Aorta (tissue), 5 donors: ENCODE measurements at regions not wholly inside any gene's neighbourhood (a gene's known extent, or its start where the extent isn't known, plus 50 kb on each side); places are given as distances from the start of the nearest gene placed in this dataset.
"Not testable (repeated sequence)": the region's sequence is repeated elsewhere in the genome, so short reads cannot be mapped to it uniquely, and the experiment has no call there.

ENCODE experiments used
- ATAC-seq: fragments of 200-7000 bp; cut with Tn5 transposase; one replicate; pipeline ENCODE4 v1.9.1; 2022; ENCODE audit warnings: moderate library complexity; ENCODE audit not compliant: low FRiP score
- DNase-seq, 2 donors: peaks; one replicate each; pipeline ENCODE4 v3.0.0-alpha.2; 2020
- H3K27ac ChIP-seq, 2 donors: one replicate each; pipeline ENCODE4 v1.5.1; 2013; ENCODE audit warnings: low read length in 2 of 2, mild to moderate bottlenecking in 2 of 2, moderate library complexity in 2 of 2, control low read depth in 1 of 2, inconsistent platforms in 1 of 2, low read depth in 1 of 2
- H3K27me3 ChIP-seq, 2 donors: one replicate each; pipeline ENCODE4 v1.6.1; 2013; ENCODE audit warnings: control low read depth in 1 of 2, low read length in 1 of 2, mild to moderate bottlenecking in 1 of 2, moderate library complexity in 1 of 2; ENCODE audit not compliant: insufficient read depth in 2 of 2, control insufficient read depth in 1 of 2
- H3K36me3 ChIP-seq, 2 donors: one replicate each; pipeline ENCODE4 v1.6.1; 2013; ENCODE audit warnings: control low read depth in 1 of 2, low read length in 1 of 2, mild to moderate bottlenecking in 1 of 2; ENCODE audit not compliant: insufficient read depth in 2 of 2, control insufficient read depth in 1 of 2
- H3K4me1 ChIP-seq, 2 donors: one replicate each; pipeline ENCODE4 v1.6.1; 2013; ENCODE audit warnings: low read length in 2 of 2, control low read depth in 1 of 2, mild to moderate bottlenecking in 1 of 2, moderate library complexity in 1 of 2; ENCODE audit not compliant: insufficient read depth in 2 of 2, control insufficient read depth in 1 of 2
- H3K4me3 ChIP-seq, 2 donors: one replicate each; pipeline ENCODE4 v1.5.1; 2013; ENCODE audit warnings: low read length in 2 of 2, control low read depth in 1 of 2, mild to moderate bottlenecking in 1 of 2
- H3K9me3 ChIP-seq: one replicate; pipeline ENCODE4 v1.6.1; 2013; ENCODE audit warnings: mild to moderate bottlenecking, low read length; ENCODE audit not compliant: control insufficient read depth
- WGBS, 2 donors: extraction: QIAGEN DNeasy Blood & Tissue Kit; methylation state at CpG; one replicate each; pipeline ENCODE4 v1.1.7; 2013; 5-methylcytosine and 5-hydroxymethylcytosine counted together
- intact Hi-C, 2 donors: fragments of 100-400 bp; cut with DNase I; formaldehyde crosslinking; loops; one replicate each; pipeline versions ENCODE4 v1.14.2 to v1.15.0; 2022
- donor health status: healthy with polysubstance abuse.
- donor health status: Bipolar disorder and iron deficiency.
- donor health status: DM: no; HTN: no; CAD: no.
- donor health status: DM: no; HTN: no; CAD: no.
- donor health status: DM: yes; HTN: yes; CAD: no.

GRCh38 chr6:14885498-14885897, 360.4 kb upstream of the JARID2 start:
- H3K9me3 ChIP-seq = no peaks in the 10 kb centered on the region
- WGBS, 2 donors = 76 to 87% methylated on average over 5 of the region's 5 CpGs
- H3K27me3 ChIP-seq = no peaks in the 10 kb centered on the region
- intact Hi-C loops = no loop called here
- ATAC-seq = no peak
- H3K4me3 ChIP-seq = no peak overlapping the region
- no peaks in the 10 kb centered on the region for H3K4me1 ChIP-seq
- no peaks in the 10 kb centered on the region for H3K36me3 ChIP-seq
- no peak for DNase-seq
- H3K27ac ChIP-seq = no peak overlapping the region

DNA sequence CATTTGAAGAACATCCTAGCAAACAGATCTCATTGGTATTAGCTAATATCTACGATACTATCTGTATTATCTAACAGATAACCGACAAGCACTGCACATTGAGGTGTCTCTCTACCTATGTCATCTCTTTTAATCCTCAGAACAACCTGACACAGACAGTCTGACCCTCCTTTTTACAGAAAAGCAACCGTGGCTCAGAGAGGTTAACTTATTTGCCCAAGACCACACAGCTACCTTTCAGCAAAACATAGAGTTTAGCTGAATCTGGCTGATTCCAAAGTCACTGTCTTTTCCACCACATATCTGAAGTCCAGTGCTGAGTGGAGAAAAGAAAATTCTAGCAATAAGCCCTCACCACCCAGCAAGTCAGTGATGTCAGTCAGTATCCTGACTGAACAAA, 358.7 kb upstream of the JARID2 start:
- H3K27me3 ChIP-seq = no peaks in the 10 kb centered on the region
- 88 to 94% methylated on average over 3 of the region's 3 CpGs for WGBS, 2 donors
- no peaks in the 10 kb centered on the region for H3K36me3 ChIP-seq
- intact Hi-C loops = no loop called here
- DNase-seq = no peak
- no peaks in the 10 kb centered on the region for H3K9me3 ChIP-seq
- no peak for ATAC-seq
- H3K4me3 ChIP-seq = no peak overlapping the region
- H3K4me1 ChIP-seq = no peaks in the 10 kb centered on the region
- H3K27ac ChIP-seq = no peak overlapping the region

GRCh38 chr6:14887986-14888574, 357.8 kb upstream of the JARID2 start:
- Histone ChIP-seq H3K4me1 (no peaks in the 10 kb centered on the region), H3K27me3 (no peaks in the 10 kb centered on the region), H3K27ac (no peak overlapping the region), H3K9me3 (no peaks in the 10 kb centered on the region), H3K36me3 (no peaks in the 10 kb centered on the region), H3K4me3 (no peak overlapping the region)
- intact Hi-C loops = no loop called here
- ATAC-seq (no peak), DNase-seq (no peak)
- 98 to 99% methylated on average over 5 of the region's 5 CpGs for WGBS, 2 donors

DNA sequence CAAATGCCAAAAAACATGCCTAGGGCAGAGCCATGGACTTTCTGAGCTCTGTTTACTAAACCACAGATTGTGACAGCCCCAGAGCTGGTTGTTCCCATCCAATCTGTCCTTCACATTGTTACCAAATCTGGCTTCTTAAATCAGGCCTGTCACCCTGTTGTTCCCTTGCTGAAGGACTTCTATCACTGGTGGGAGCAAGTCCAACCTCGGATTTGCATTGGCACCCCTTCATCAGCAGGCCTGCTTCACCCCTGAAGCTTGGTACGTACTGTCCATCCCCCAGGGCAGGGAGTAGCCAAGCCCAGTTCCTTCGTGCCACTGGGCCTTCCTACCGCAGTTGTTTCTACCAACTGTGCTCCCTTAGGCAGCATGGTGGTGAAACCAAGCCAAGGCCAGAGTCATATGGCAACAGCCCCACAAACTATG, 357.3 kb upstream of the JARID2 start:
- H3K27ac ChIP-seq = no peak overlapping the region
- H3K9me3 ChIP-seq = no peaks in the 10 kb centered on the region
- DNase-seq (no peak), ATAC-seq (no peak)
- no peaks in the 10 kb centered on the region for H3K4me1 ChIP-seq
- 90 to 94% methylated on average over 4 of the region's 4 CpGs for WGBS, 2 donors
- no peaks in the 10 kb centered on the region for H3K36me3 ChIP-seq
- intact Hi-C loops = no loop called here
- no peak overlapping the region for H3K4me3 ChIP-seq
- H3K27me3 ChIP-seq = no peaks in the 10 kb centered on the region

DNA sequence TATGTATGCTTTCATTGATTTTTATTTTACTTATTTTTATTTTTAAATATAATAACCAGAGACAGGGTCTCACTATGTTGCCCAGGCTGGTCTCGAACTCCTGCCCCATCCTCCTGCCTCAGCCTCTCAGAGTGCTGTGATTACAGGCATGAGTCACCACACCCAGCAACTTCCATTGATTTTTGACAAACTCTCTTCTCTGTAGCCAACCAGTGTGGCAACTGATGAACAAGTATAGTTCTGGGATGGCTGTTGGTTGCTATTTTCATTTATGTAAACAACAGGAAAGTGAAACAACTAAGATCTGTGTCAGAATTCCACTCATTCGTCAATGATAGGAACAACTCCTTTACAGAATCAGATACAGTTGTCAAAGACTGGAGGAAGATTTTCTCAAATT, 356.7 kb upstream of the JARID2 start:
- Histone ChIP-seq H3K36me3 (no peaks in the 10 kb centered on the region), H3K4me3 (no peak overlapping the region), H3K4me1 (no peaks in the 10 kb centered on the region), H3K9me3 (no peaks in the 10 kb centered on the region), H3K27ac (no peak overlapping the region), H3K27me3 (no peaks in the 10 kb centered on the region)
- ATAC-seq (no peak), DNase-seq (no peak)
- 59 to 65% methylated on average over 2 of the region's 2 CpGs for WGBS, 2 donors
- intact Hi-C loops = no loop called here

- no peak for DNase-seq
- no peaks in the 10 kb centered on the region for H3K36me3 ChIP-seq
- H3K27me3 ChIP-seq = no peaks in the 10 kb centered on the region
- H3K4me3 ChIP-seq = no peak overlapping the region
- no peak overlapping the region for H3K27ac ChIP-seq
- WGBS, 2 donors = 85 to 88% methylated on average over 17 of the region's 17 CpGs
- H3K9me3 ChIP-seq = no peaks in the 10 kb centered on the region
- ATAC-seq = no peak
- no peaks in the 10 kb centered on the region for H3K4me1 ChIP-seq
- intact Hi-C loops = no loop called here
Observed at GRCh38 chr6:14889611-14890593, 356.0 kb upstream of the JARID2 start.

DNA sequence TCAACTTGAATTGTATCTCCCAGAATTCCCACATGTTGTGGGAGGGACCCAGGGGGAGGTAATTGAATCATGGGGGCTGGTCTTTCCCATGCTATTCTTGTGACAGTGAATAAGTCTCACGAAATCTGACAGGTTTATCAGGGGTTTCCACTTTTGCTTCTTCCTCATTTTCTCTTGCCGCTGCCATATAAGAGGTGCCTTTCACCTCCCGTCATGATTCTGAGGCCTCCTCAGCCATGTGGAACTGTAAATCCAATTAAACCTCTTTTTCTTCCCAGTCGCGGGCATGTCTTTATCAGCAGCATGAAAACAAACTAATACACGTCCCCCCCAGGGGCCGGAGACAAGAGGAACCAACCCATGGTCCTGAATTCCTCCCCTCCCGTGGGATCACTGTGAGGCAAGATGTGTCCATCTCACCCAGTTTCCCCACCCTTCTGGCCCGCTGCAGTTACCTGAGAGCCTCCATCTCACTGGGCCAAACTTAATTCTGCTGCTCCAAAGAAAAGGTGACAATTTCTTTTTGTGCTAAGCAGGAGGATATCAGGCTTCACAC, 354.0 kb upstream of the JARID2 start:
- H3K4me1 ChIP-seq, DNase-seq, ATAC-seq, H3K27ac ChIP-seq, H3K9me3 ChIP-seq, H3K27me3 ChIP-seq, H3K4me3 ChIP-seq, intact Hi-C loops, H3K36me3 ChIP-seq: not testable (repeated sequence)
- WGBS, 2 donors = 67% methylated on average over 9 of the region's 9 CpGs

DNA sequence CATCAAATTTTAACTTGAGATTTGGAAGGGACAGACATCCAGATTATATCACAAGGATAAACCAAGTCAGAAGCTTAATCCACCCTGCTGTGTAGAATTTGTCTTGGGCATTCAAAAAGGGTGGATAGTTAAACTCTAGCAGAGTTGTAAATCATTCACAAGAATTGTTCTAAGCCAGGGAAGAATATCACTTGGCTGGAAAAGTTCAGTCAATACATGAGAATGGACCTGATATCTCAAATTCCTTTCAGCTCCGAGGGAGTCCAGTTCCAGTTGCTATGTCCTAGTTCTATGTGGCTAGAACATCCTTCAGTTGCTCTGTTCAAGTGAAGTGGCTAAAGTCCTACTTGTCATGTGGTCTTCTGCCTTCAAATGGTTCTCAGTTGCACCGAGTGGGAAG, 351.8 kb upstream of the JARID2 start:
- 85 to 90% methylated on average over 2 of the region's 2 CpGs for WGBS, 2 donors

More for the DNA sequence above, 351.8 kb upstream of the JARID2 start:
- H3K27ac ChIP-seq = no peak overlapping the region
- H3K9me3 ChIP-seq = peaks cover 2% of the 10 kb centered on the region
- no peak for ATAC-seq
- H3K4me3 ChIP-seq = no peak overlapping the region
- H3K36me3 ChIP-seq = no peaks in the 10 kb centered on the region
- no peaks in the 10 kb centered on the region for H3K27me3 ChIP-seq
- DNase-seq = no peak
- H3K4me1 ChIP-seq = no peaks in the 10 kb centered on the region
- intact Hi-C loops = no loop called here
